Ramos (cell line): ENCODE measurements at regions not wholly inside any gene's neighbourhood (a gene's known extent, or its start where the extent isn't known, plus 50 kb on each side); places are given as distances from the start of the nearest gene placed in this dataset.

Experiments
- in situ Hi-C: fragments of 300-500 bp; cut with MboI; formaldehyde crosslinking; loops from one replicate; pipeline ENCODE4 v1.14.3; 2022; ENCODE audit warnings: low sequenced_read_pairs; ENCODE audit not compliant: unreplicated experiment

GRCh38 chr6:147849401-147850330, 341.2 kb downstream of the SAMD5 start:
- in situ Hi-C loops: no loop called here

- in situ Hi-C loops: no loop called here
Measured at GRCh38 chr6:147852772-147853171, 344.3 kb downstream of the SAMD5 start.

- in situ Hi-C loops: no loop called here
Measured at GRCh38 chr6:147853574-147853973, 345.1 kb downstream of the SAMD5 start.

GRCh38 chr6:147855803-147856482, 347.5 kb downstream of the SAMD5 start:
- in situ Hi-C loops: no loop called here

- in situ Hi-C loops: no loop called here
Measured at GRCh38 chr6:147856687-147857086, 348.2 kb downstream of the SAMD5 start.

- in situ Hi-C loops: no loop called here
Measured at GRCh38 chr6:147858421-147858820, 349.9 kb downstream of the SAMD5 start.

GRCh38 chr6:147859071-147859470, 350.6 kb downstream of the SAMD5 start:
- in situ Hi-C loops: no loop called here

GRCh38 chr6:147861696-147862095, 353.2 kb downstream of the SAMD5 start:
- in situ Hi-C loops: no loop called here

- in situ Hi-C loops: no loop called here
Measured at GRCh38 chr6:147867433-147868226, 359.1 kb downstream of the SAMD5 start.

GRCh38 chr6:147868427-147869190, 360.1 kb downstream of the SAMD5 start:
- in situ Hi-C loops: no loop called here

- in situ Hi-C loops: no loop called here
Measured at GRCh38 chr6:147869201-147869600, 360.7 kb downstream of the SAMD5 start.

GRCh38 chr6:147869869-147870268, 361.4 kb downstream of the SAMD5 start:
- in situ Hi-C loops: no loop called here

GRCh38 chr6:147870506-147871110, 362.1 kb downstream of the SAMD5 start:
- in situ Hi-C loops: no loop called here

- in situ Hi-C loops: no loop called here
Measured at GRCh38 chr6:147872002-147872401, 363.5 kb downstream of the SAMD5 start.

GRCh38 chr6:147873816-147874215, 365.3 kb downstream of the SAMD5 start:
- in situ Hi-C loops: no loop called here

- in situ Hi-C loops: no loop called here
Measured at GRCh38 chr6:147874322-147874721, 365.8 kb downstream of the SAMD5 start.

GRCh38 chr6:147879031-147879580, 370.6 kb downstream of the SAMD5 start:
- in situ Hi-C loops: no loop called here

- in situ Hi-C loops: no loop called here
Measured at GRCh38 chr6:147881432-147881831, 372.9 kb downstream of the SAMD5 start.

GRCh38 chr6:147888374-147888773, 379.9 kb downstream of the SAMD5 start:
- in situ Hi-C loops: no loop called here
